22Rv1 (cell line): ENCODE measurements at regions not wholly inside any gene's neighbourhood (a gene's known extent, or its start where the extent isn't known, plus 50 kb on each side); places are given as distances from the start of the nearest gene placed in this dataset.

Source experiments
- H3K27ac ChIP-seq: fragments of 450-650 bp; 2 replicates; pipeline ENCODE4 v1.5.1; 2017
- CTCF ChIP-seq: fragments of 450-650 bp; IDR thresholded peaks from 2 replicates; pipeline ENCODE4 v1.5.1; 2017; ENCODE audit warnings: mild to moderate bottlenecking
- ZFX ChIP-seq: fragments of 450-650 bp; IDR thresholded peaks from 2 replicates; pipeline ENCODE4 v1.6.1; 2017; ENCODE audit warnings: antibody characterized with exemption, borderline replicate concordance

GRCh38 chr3:7953449-7954014 lies 548.1 kb upstream of the LMCD1 start:
- H3K27ac ChIP-seq: no peak overlapping the region
- TF ChIP-seq CTCF: no peak
- TF ChIP-seq ZFX: no peak

- TF ChIP-seq CTCF: no peak
- TF ChIP-seq ZFX: no peak
- no peak overlapping the region for H3K27ac ChIP-seq
Measured at GRCh38 chr3:7957024-7957423, 544.6 kb upstream of the LMCD1 start.

- no peak overlapping the region for H3K27ac ChIP-seq
- TF ChIP-seq CTCF (no peak), ZFX (no peak)
Measured at GRCh38 chr3:7959094-7959493, 542.5 kb upstream of the LMCD1 start.

- H3K27ac ChIP-seq: no peak overlapping the region
Measured at GRCh38 chr3:7960601-7961000, 541.0 kb upstream of the LMCD1 start.

GRCh38 chr3:7962301-7962700 lies 539.3 kb upstream of the LMCD1 start:
- no peak overlapping the region for H3K27ac ChIP-seq
- TF ChIP-seq ZFX (no peak), CTCF (no peak)

More at GRCh38 chr3:7960601-7961000, 541.0 kb upstream of the LMCD1 start:
- TF ChIP-seq CTCF: no peak
- no peak for TF ChIP-seq ZFX

- TF ChIP-seq CTCF: no peak
- no peak for TF ChIP-seq ZFX
- H3K27ac ChIP-seq: no peak overlapping the region
Measured at GRCh38 chr3:7964899-7965298, 536.7 kb upstream of the LMCD1 start.

- no peak overlapping the region for H3K27ac ChIP-seq
- no peak for TF ChIP-seq ZFX
- TF ChIP-seq CTCF: no peak
Measured at GRCh38 chr3:7973006-7973405, 528.6 kb upstream of the LMCD1 start.
